ENCODE measurements at regions not wholly inside any gene's neighbourhood (a gene's known extent, or its start where the extent isn't known, plus 50 kb on each side); places are given as distances from the start of the nearest gene placed in this dataset.
"Not testable (repeated sequence)": the region's sequence is repeated elsewhere in the genome, so short reads cannot be mapped to it uniquely, and the experiment has no call there.

GRCh38 chr2:184201246-184201645 is 397.1 kb upstream of the ZNF804A start:
- DNase-seq (ENCODE audit: low spot score) = no peak

- no peak for DNase-seq (ENCODE audit: low spot score)
Measured at GRCh38 chr2:184203661-184204060, 394.7 kb upstream of the ZNF804A start.

- DNase-seq (ENCODE audit: low spot score) = no peak
Measured at GRCh38 chr2:184205048-184205596, 393.2 kb upstream of the ZNF804A start.

- no peak for DNase-seq (ENCODE audit: low spot score)
Measured at GRCh38 chr2:184206045-184206444, 392.3 kb upstream of the ZNF804A start.

GRCh38 chr2:184210329-184210728 is 388.0 kb upstream of the ZNF804A start:
- no peak for DNase-seq (ENCODE audit: low spot score)

- DNase-seq (ENCODE audit: low spot score) = peak; percentile 4
Measured at GRCh38 chr2:184215745-184216144, 382.6 kb upstream of the ZNF804A start.

- no peak for DNase-seq (ENCODE audit: low spot score)
Measured at GRCh38 chr2:184256611-184257010, 341.7 kb upstream of the ZNF804A start.

- DNase-seq (ENCODE audit: low spot score) = no peak
Measured at GRCh38 chr2:184261331-184261730, 337.0 kb upstream of the ZNF804A start.

- DNase-seq (ENCODE audit: low spot score) = no peak
Measured at GRCh38 chr2:184261818-184262217, 336.5 kb upstream of the ZNF804A start.

- DNase-seq (ENCODE audit: low spot score) = no peak
Measured at GRCh38 chr2:184268900-184269477, 329.3 kb upstream of the ZNF804A start.

- DNase-seq (ENCODE audit: low spot score) = no peak
Measured at GRCh38 chr2:184270660-184271059, 327.7 kb upstream of the ZNF804A start.

- DNase-seq (ENCODE audit: low spot score) = no peak
Measured at GRCh38 chr2:184272056-184272455, 326.3 kb upstream of the ZNF804A start.

- no peak for DNase-seq (ENCODE audit: low spot score)
Measured at GRCh38 chr2:184294831-184295230, 303.5 kb upstream of the ZNF804A start.

GRCh38 chr2:184297085-184297484 is 301.2 kb upstream of the ZNF804A start:
- DNase-seq (ENCODE audit: low spot score) = no peak

- DNase-seq (ENCODE audit: low spot score) = no peak
Measured at GRCh38 chr2:184302506-184302905, 295.8 kb upstream of the ZNF804A start.

GRCh38 chr2:184304006-184304405 is 294.3 kb upstream of the ZNF804A start:
- DNase-seq (ENCODE audit: low spot score) = peak; percentile 13

GRCh38 chr2:184305105-184305504 is 293.2 kb upstream of the ZNF804A start:
- DNase-seq (ENCODE audit: low spot score) = no peak

- DNase-seq (ENCODE audit: low spot score) = no peak
Measured at GRCh38 chr2:184308706-184309105, 289.6 kb upstream of the ZNF804A start.

- no peak for DNase-seq (ENCODE audit: low spot score)
Measured at GRCh38 chr2:184312970-184313369, 285.4 kb upstream of the ZNF804A start.

- no peak for DNase-seq (ENCODE audit: low spot score)
Measured at GRCh38 chr2:184314829-184315228, 283.5 kb upstream of the ZNF804A start.

GRCh38 chr2:184316921-184317320 is 281.4 kb upstream of the ZNF804A start:
- no peak for DNase-seq (ENCODE audit: low spot score)

- no peak for DNase-seq (ENCODE audit: low spot score)
Measured at GRCh38 chr2:184322615-184323014, 275.7 kb upstream of the ZNF804A start.

GRCh38 chr2:184326066-184326465 is 272.3 kb upstream of the ZNF804A start:
- no peak for DNase-seq (ENCODE audit: low spot score)

- not testable (repeated sequence) for DNase-seq (ENCODE audit: low spot score)
Measured at GRCh38 chr2:184327805-184328204, 270.5 kb upstream of the ZNF804A start.

Measured in A172 (cell line).